Prostate gland (tissue), 2 donors: ENCODE measurements at regions not wholly inside any gene's neighbourhood (a gene's known extent, or its start where the extent isn't known, plus 50 kb on each side); places are given as distances from the start of the nearest gene placed in this dataset.
"Not testable (repeated sequence)": the region's sequence is repeated elsewhere in the genome, so short reads cannot be mapped to it uniquely, and the experiment has no call there.

Experiments
- DNase-seq: peaks from one replicate; pipeline ENCODE4 v3.0.0-alpha.2; 2019; ENCODE audit warnings: low spot score
- H3K27ac ChIP-seq, 2 donors: fragments of 200-600 bp; sonication (generic); 2 replicates each; pipeline ENCODE4 v1.5.1; 2017 to 2019
- H3K27me3 ChIP-seq: fragments of 200-600 bp; sonication (generic); replicated peaks from 2 replicates; pipeline ENCODE4 v1.5.1; 2019; ENCODE audit not compliant: insufficient read depth
- H3K36me3 ChIP-seq, 2 donors: fragments of 200-600 bp; sonication (generic); 1 replicate in 1 of 2; 2 replicates in 1 of 2; pipeline versions ENCODE4 v1.5.1 to v1.8.1; 2017 to 2019
- H3K4me1 ChIP-seq: fragments of 200-600 bp; sonication (generic); replicated peaks from 2 replicates; pipeline ENCODE4 v1.5.1; 2019
- H3K4me3 ChIP-seq, 2 donors: fragments of 200-600 bp; sonication (generic); 2 replicates each; pipeline ENCODE4 v1.5.1; 2017 to 2019
- H3K9me3 ChIP-seq: fragments of 200-600 bp; sonication (generic); 2 replicates; pipeline ENCODE4 v1.5.1; 2017
- CTCF ChIP-seq, 4 experiments: fragments of 200-600 bp in 2 of 4; fragments of 450-650 bp in 2 of 4; sonication (generic) in 2 of 4; IDR thresholded peaks; 1 replicate in 3 of 4; 2 replicates in 1 of 4; pipeline ENCODE4 v1.5.1; 2016 to 2019; ENCODE audit warnings: antibody characterized with exemption in 4 of 4, mild to moderate bottlenecking in 2 of 4, moderate library complexity in 2 of 4
- POLR2A ChIP-seq: fragments of 450-650 bp; IDR thresholded peaks from one replicate; pipeline ENCODE4 v1.6.1; 2016; ENCODE audit warnings: antibody characterized with exemption, mild to moderate bottlenecking
- POLR2AphosphoS5 ChIP-seq: sonication (generic); formaldehyde crosslinking; IDR thresholded peaks from one replicate; pipeline ENCODE4 v1.6.1; 2017; ENCODE audit warnings: antibody characterized with exemption
- WGBS: methylation state at CpG from one replicate; pipeline ENCODE4 v1.1.5; 2018; 5-methylcytosine and 5-hydroxymethylcytosine counted together
- intact Hi-C: fragments of 100-400 bp; cut with DNase I; formaldehyde crosslinking; loops from one replicate; pipeline ENCODE4 v1.14.2; 2022

- WGBS = 23% methylated on average over 6 of the region's 6 CpGs
- Histone ChIP-seq H3K4me1 (no peaks in the 10 kb centered on the region), H3K36me3 (no peaks in the 10 kb centered on the region), H3K9me3 (no peaks in the 10 kb centered on the region), H3K27ac (peak overlapping the region; percentile 43 to 52), H3K27me3 (no peaks in the 10 kb centered on the region), H3K4me3 (no peak overlapping the region)
- no peak for TF ChIP-seq POLR2AphosphoS5
- peak in 2 of 4 experiments; percentile 29 to 42 for TF ChIP-seq CTCF (IDR thresholded peaks at IDR 0.05)
- DNase-seq = peak; percentile 31
- intact Hi-C loops = no loop called here
These were observed 201.5 kb upstream of the MYL2 start for GRCh38 chr12:111121840-111122239.

- Histone ChIP-seq H3K27ac (no peak overlapping the region), H3K36me3 (no peaks in the 10 kb centered on the region), H3K27me3 (no peaks in the 10 kb centered on the region), H3K4me3 (no peak overlapping the region), H3K4me1 (no peaks in the 10 kb centered on the region), H3K9me3 (no peaks in the 10 kb centered on the region)
- TF ChIP-seq POLR2A (no peak), POLR2AphosphoS5 (no peak), CTCF (IDR thresholded peaks at IDR 0.05) (no peak)
- DNase-seq = no peak
- intact Hi-C loops = no loop called here
- WGBS = 67% methylated on average over 5 of the region's 5 CpGs
These were observed 200.2 kb upstream of the MYL2 start for GRCh38 chr12:111120578-111120977.

- DNase-seq = no peak
- 100% methylated on average over 1 of the region's 1 CpG for WGBS
- no peaks in the 10 kb centered on the region for H3K9me3 ChIP-seq
- no peak overlapping the region for H3K27ac ChIP-seq
- TF ChIP-seq POLR2A (no peak), CTCF (IDR thresholded peaks at IDR 0.05) (no peak), POLR2AphosphoS5 (no peak)
- H3K4me1 ChIP-seq = no peaks in the 10 kb centered on the region
- H3K36me3 ChIP-seq = no peaks in the 10 kb centered on the region
- no peaks in the 10 kb centered on the region for H3K27me3 ChIP-seq
- no peak overlapping the region for H3K4me3 ChIP-seq
- intact Hi-C loops = no loop called here
These were observed 196.6 kb upstream of the MYL2 start for GRCh38 chr12:111117017-111117416.

- H3K9me3 ChIP-seq, H3K4me1 ChIP-seq, H3K27me3 ChIP-seq, H3K4me3 ChIP-seq, intact Hi-C loops, H3K27ac ChIP-seq, H3K36me3 ChIP-seq, DNase-seq: not testable (repeated sequence)
- WGBS = 92% methylated on average over 3 of the region's 3 CpGs
These were observed 192.9 kb upstream of the MYL2 start for GRCh38 chr12:111113313-111113712.

GRCh38 chr12:111112311-111113098, 192.1 kb upstream of the MYL2 start:
- no peak for TF ChIP-seq CTCF (IDR thresholded peaks at IDR 0.05)
- TF ChIP-seq POLR2AphosphoS5 = no peak
- TF ChIP-seq POLR2A = no peak
- Histone ChIP-seq H3K4me3 (no peak overlapping the region), H3K4me1 (no peaks in the 10 kb centered on the region), H3K27ac (no peak overlapping the region), H3K36me3 (no peaks in the 10 kb centered on the region), H3K9me3 (no peaks in the 10 kb centered on the region), H3K27me3 (no peaks in the 10 kb centered on the region)
- intact Hi-C loops = no loop called here
- 87% methylated on average over 14 of the region's 14 CpGs for WGBS
- DNase-seq = no peak
